SH-SY5Y (cell line): ENCODE measurements at regions not wholly inside any gene's neighbourhood (a gene's known extent, or its start where the extent isn't known, plus 50 kb on each side); places are given as distances from the start of the nearest gene placed in this dataset.

Experiments used
- GATA2 ChIP-seq: IDR thresholded peaks from 2 replicates; pipeline ENCODE4 v1.6.1; 2011; ENCODE audit warnings: mild to moderate bottlenecking, low read depth, low read length
- GATA3 ChIP-seq: IDR thresholded peaks from 2 replicates; pipeline ENCODE4 v1.6.1; 2011; ENCODE audit warnings: low read depth, mild to moderate bottlenecking, low read length, moderate library complexity

DNA sequence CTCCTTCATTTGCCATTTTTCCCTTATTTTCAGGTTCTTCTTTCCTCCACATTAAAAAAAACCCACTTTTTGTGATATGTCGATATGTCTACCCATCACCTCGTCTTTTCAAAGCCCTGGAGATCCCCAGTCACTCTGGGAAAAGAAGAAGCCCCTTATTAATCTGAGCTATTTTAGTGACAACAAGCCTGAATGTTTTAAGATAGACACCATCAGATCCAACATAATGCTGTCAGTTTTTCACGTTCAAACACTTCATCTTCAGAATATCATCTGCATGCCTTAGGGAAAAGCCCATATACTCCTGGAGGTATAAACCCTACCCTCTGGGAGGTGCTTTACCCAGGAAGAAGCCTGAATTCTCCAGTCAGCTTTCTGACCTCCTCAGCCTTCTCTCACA is 464.0 kb upstream of the CDH4 start:
- TF ChIP-seq GATA3 (no peak), GATA2 (no peak)
